ENCODE measurements at regions not wholly inside any gene's neighbourhood (a gene's known extent, or its start where the extent isn't known, plus 50 kb on each side); places are given as distances from the start of the nearest gene placed in this dataset.

GRCh38 chr7:41873741-41874140 lies 170.9 kb upstream of the INHBA start:
- Mint-ChIP-seq H3K36me3 (no peaks in the 10 kb centered on the region), H3K4me3 (no peak overlapping the region), H3K4me1 (peaks cover 4% of the 10 kb centered on the region), H3K9me3 (no peaks in the 10 kb centered on the region), H3K27me3 (ENCODE audit: insufficient read depth, low read depth) (peaks cover 12% of the 10 kb centered on the region), H3K27ac (no peak overlapping the region)
- Histone ChIP-seq H4K20me1 (ENCODE audit: low read depth) (no peaks in the 10 kb centered on the region), H3K79me2 (ENCODE audit: low read depth) (no peaks in the 10 kb centered on the region), H3K4me1 (no peaks in the 10 kb centered on the region), H3K9ac (no peak overlapping the region), H3K36me3 (no peaks in the 10 kb centered on the region), H3K27ac (no peak overlapping the region), H3K9me3 (ENCODE audit: low read depth) (no peaks in the 10 kb centered on the region), H2AFZ (replicated peaks) (no peak overlapping the region), H3F3A (ENCODE audit: low read depth) (no peaks in the 10 kb centered on the region), H3K27me3 (no peaks in the 10 kb centered on the region), H3K4me3 (no peak overlapping the region), H3K4me2 (no peak overlapping the region)
- TF ChIP-seq EZH2 (IDR thresholded peaks at IDR 0.05): no peak
- no peak for TF ChIP-seq CTCF (IDR thresholded peaks at IDR 0.05)
- TF ChIP-seq EZH2phosphoT487 (IDR thresholded peaks at IDR 0.05): no peak
- DNase-seq (ENCODE audit: low spot score): no peak

DNA sequence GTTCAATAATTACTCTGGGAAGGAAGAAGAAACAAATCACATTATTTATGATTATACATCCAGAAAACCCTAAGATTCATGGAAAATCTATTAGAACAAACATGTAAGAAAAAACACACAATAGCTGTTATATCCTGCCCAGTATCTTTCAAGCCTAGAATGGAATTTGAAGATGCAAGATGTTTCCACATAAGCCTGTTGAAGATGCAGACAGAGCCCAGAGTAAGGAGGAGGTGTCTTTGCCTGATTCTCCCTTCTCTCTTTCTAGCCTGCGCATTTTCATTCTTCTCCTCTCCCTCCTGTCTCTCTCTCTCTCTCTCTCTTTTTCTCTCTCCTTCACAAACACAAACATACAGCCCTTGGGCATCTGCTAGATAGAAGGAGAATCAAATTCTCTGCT lies 170.1 kb upstream of the INHBA start:
- H2AFZ ChIP-seq (replicated peaks): no peak overlapping the region

DNA sequence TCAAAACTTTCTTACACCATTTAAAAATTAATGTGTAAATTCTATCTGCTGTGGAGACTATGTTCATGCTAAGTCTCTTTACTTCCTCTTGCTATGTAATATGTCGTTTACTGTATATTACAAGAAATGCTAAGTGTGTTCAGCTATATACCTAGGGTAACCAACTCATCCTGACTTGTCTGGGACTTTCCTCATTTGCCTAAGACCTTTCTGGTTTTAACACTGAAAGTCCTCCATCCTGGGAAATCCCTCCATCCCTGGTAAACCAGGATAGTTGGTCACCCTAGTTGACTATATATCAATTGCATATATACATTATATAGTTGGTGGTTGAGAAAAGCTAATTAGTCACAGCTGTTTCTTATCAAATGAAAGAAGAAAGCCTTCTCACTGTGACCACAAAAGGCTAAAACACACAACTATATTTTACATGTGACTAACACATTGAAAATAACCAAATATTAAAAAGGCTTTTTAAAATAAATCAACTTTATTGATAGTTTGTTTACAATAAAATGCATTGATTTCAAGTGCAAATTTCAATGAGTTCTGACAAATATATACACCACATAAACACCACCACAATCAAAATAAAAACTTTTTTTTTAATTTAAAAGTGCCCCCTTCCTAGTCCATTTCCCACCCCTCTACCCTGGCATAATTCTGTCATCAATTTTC lies 167.7 kb upstream of the INHBA start:
- H3K9me3 Mint-ChIP-seq: peaks cover 8% of the 10 kb centered on the region
- TF ChIP-seq CTCF (IDR thresholded peaks at IDR 0.05) (no peak), EZH2 (IDR thresholded peaks at IDR 0.05) (no peak), EZH2phosphoT487 (IDR thresholded peaks at IDR 0.05) (no peak)
- no peak for DNase-seq (ENCODE audit: low spot score)
- H2AFZ ChIP-seq (replicated peaks): no peak overlapping the region
- H3K4me1 Mint-ChIP-seq: peaks cover 5% of the 10 kb centered on the region
- no peaks in the 10 kb centered on the region for H3K9me3 ChIP-seq (ENCODE audit: low read depth)
- H3K27ac ChIP-seq: no peak overlapping the region
- H3K9ac ChIP-seq: no peak overlapping the region
- H3K27me3 Mint-ChIP-seq (ENCODE audit: insufficient read depth, low read depth): peaks cover 6% of the 10 kb centered on the region
- H3K36me3 ChIP-seq: no peaks in the 10 kb centered on the region
- no peak overlapping the region for H3K4me3 ChIP-seq
- no peak overlapping the region for H3K4me3 Mint-ChIP-seq
- no peak overlapping the region for H3K4me2 ChIP-seq
- no peaks in the 10 kb centered on the region for H3K36me3 Mint-ChIP-seq
- no peaks in the 10 kb centered on the region for H3K27me3 ChIP-seq
- no peak overlapping the region for H3K27ac Mint-ChIP-seq
- no peaks in the 10 kb centered on the region for H3K79me2 ChIP-seq (ENCODE audit: low read depth)
- no peaks in the 10 kb centered on the region for H3F3A ChIP-seq (ENCODE audit: low read depth)
- H4K20me1 ChIP-seq (ENCODE audit: low read depth): no peaks in the 10 kb centered on the region
- H3K4me1 ChIP-seq: no peaks in the 10 kb centered on the region

More for the DNA sequence above, 170.1 kb upstream of the INHBA start:
- Histone ChIP-seq H3K4me3 (no peak overlapping the region), H3K9ac (no peak overlapping the region), H3K36me3 (no peaks in the 10 kb centered on the region), H3F3A (ENCODE audit: low read depth) (no peaks in the 10 kb centered on the region), H3K4me1 (no peaks in the 10 kb centered on the region), H3K79me2 (ENCODE audit: low read depth) (no peaks in the 10 kb centered on the region), H3K27me3 (no peaks in the 10 kb centered on the region), H4K20me1 (ENCODE audit: low read depth) (no peaks in the 10 kb centered on the region), H3K4me2 (no peak overlapping the region), H3K27ac (no peak overlapping the region), H3K9me3 (ENCODE audit: low read depth) (no peaks in the 10 kb centered on the region)
- no peaks in the 10 kb centered on the region for H3K9me3 Mint-ChIP-seq
- no peak overlapping the region for H3K4me3 Mint-ChIP-seq
- H3K36me3 Mint-ChIP-seq: no peaks in the 10 kb centered on the region
- no peak overlapping the region for H3K27ac Mint-ChIP-seq
- peaks cover 6% of the 10 kb centered on the region for H3K4me1 Mint-ChIP-seq
- H3K27me3 Mint-ChIP-seq (ENCODE audit: insufficient read depth, low read depth): peaks cover 12% of the 10 kb centered on the region
- TF ChIP-seq CTCF (IDR thresholded peaks at IDR 0.05) (no peak), EZH2 (IDR thresholded peaks at IDR 0.05) (no peak), EZH2phosphoT487 (IDR thresholded peaks at IDR 0.05) (no peak)
- DNase-seq (ENCODE audit: low spot score): no peak

All from neural progenitor cell (in vitro differentiated cells).